Body of pancreas (tissue), 4 donors: ENCODE measurements at regions not wholly inside any gene's neighbourhood (a gene's known extent, or its start where the extent isn't known, plus 50 kb on each side); places are given as distances from the start of the nearest gene placed in this dataset.

Experiments used
- POLR2A ChIP-seq, 3 donors: fragments of 450-650 bp; IDR thresholded peaks; one replicate each; pipeline ENCODE4 v1.6.1; 2016; ENCODE audit warnings: antibody characterized with exemption in 3 of 3, mild to moderate bottlenecking in 2 of 3
- TF ChIP-seq, protein P1 (sequence below), 7 experiments: fragments of 450-650 bp in 4 of 7; fragments of 200-600 bp in 3 of 7; sonication (generic) in 3 of 7; IDR thresholded peaks; one replicate each; pipeline ENCODE4 v1.5.1; 2016 to 2019; ENCODE audit warnings: antibody characterized with exemption in 7 of 7

DNA sequence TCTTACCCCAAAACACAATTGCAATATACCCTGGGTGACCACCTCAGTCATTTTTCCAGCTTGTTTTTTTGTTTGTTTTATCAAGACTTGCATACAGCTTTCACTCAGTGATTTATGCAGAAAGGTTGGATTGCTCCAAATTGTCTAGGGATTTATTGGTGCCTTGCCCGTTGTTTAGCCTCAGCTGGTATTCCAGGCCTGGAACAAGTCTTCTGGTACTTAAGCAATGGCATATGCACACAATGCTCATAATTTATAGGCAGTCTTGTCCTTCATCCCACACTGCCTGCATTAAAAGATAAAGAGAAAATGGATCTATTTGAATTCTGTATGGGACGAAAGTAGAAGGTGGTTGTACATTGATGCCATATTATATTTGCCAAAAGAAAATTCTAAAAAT is 392.5 kb downstream of the ADAMTS20 start:
- TF ChIP-seq, protein P1, sequence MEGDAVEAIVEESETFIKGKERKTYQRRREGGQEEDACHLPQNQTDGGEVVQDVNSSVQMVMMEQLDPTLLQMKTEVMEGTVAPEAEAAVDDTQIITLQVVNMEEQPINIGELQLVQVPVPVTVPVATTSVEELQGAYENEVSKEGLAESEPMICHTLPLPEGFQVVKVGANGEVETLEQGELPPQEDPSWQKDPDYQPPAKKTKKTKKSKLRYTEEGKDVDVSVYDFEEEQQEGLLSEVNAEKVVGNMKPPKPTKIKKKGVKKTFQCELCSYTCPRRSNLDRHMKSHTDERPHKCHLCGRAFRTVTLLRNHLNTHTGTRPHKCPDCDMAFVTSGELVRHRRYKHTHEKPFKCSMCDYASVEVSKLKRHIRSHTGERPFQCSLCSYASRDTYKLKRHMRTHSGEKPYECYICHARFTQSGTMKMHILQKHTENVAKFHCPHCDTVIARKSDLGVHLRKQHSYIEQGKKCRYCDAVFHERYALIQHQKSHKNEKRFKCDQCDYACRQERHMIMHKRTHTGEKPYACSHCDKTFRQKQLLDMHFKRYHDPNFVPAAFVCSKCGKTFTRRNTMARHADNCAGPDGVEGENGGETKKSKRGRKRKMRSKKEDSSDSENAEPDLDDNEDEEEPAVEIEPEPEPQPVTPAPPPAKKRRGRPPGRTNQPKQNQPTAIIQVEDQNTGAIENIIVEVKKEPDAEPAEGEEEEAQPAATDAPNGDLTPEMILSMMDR (IDR thresholded peaks at IDR 0.05), result no peak
- no peak for TF ChIP-seq POLR2A (IDR thresholded peaks at IDR 0.05)
